ENCODE measurements at regions not wholly inside any gene's neighbourhood (a gene's known extent, or its start where the extent isn't known, plus 50 kb on each side); places are given as distances from the start of the nearest gene placed in this dataset.
"Not testable (repeated sequence)": the region's sequence is repeated elsewhere in the genome, so short reads cannot be mapped to it uniquely, and the experiment has no call there.

DNA sequence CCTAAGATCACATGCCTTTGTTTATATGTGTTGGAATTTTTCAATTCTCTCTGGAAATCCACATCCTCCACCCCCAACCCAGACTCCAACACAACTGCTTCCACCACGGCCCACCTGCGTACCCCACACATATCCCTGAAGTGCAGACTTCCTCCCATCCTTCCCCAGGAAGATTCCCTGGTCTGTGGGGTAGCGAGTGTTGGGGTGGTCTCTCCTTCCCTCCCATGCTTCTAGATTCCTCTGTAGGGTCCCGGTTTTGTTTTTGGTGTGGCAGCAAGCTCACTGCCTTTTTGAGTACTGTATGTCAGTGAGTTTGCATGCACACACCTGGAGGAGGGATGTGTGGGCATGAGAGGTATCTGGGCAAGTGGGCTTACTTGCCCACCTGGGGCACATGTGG is 127.6 kb downstream of the MRPL14 start:
- DNase-seq (ENCODE audit: low read depth in 3 of 3) = no peak

DNA sequence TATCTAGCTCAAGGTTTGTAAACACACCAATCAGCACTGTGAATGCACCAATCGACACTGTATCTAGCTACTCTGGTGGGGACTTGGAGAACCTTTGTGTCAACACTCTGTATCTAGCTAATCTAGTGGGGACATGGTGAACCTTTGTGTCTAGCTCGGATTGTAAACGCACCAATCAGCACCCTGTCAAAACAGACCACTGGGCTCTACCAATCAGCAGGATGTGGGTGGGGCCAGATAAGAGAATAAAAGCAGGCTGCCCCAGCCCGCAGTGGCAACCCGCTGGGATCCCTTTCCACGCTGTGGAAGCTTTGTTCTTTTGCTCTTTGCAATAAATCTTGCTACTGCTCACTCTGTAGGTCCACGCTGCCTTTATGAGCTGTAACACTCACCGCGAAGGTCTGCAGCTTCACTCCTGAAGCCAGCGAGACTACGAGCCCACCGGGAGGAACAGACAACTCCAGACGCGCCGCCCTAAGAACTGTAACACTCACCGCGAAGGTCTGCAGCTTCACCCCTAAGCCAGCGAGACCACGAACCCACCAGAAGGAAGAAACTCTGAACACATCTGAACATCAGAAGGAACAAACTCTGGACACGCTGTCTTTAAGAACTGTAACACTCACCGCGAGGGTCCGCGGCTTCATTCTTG is 128.5 kb downstream of the MRPL14 start:
- not testable (repeated sequence) for DNase-seq (ENCODE audit: low read depth in 3 of 3)

DNA sequence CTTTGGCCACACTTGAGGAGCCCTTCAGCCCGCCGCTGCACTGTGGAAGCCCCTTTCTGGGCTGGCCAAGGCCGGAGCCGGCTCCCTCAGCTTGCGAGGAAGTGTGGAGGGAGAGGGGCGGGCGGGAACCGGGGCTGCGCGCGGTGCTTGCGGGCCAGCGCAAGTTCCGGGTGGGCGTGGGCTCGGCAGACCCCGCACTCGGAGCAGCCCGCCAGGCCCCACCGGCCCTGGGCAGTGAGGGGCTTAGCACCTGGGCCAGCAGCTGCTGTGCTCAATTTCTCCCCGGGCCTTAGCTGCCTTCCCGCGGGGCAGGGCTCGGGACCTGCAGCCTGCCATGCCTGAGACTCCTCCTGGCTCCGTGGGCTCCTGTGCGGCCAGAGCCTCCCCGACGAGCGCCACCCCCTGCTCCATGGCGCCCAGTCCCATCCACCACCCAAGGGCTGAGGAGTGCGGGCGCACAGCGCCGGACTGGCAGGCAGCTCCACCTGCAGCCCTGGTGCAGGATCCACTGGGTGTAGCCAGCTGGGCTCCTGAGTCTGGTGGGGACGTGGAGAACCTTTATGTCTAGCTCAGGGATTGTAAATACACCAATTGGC is 129.2 kb downstream of the MRPL14 start:
- not testable (repeated sequence) for DNase-seq (ENCODE audit: low read depth in 3 of 3)

DNA sequence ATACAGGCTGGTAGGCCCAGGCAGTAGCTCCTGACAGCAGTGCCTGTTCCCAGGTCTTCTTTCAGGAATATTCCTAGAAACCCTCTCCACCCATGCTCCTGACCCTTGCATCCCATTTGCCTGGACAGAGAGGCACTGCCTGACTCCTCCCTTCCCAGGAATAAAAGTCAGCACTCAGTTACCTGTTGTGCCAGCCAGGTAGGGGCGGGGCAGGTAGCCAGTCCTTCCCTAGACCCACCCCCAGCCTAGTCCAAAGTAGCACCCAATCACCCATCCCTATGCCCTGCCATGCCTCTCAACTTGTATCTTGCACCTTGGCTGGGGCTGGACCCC is 129.9 kb downstream of the MRPL14 start:
- DNase-seq (ENCODE audit: low read depth in 3 of 3) = no peak

DNA sequence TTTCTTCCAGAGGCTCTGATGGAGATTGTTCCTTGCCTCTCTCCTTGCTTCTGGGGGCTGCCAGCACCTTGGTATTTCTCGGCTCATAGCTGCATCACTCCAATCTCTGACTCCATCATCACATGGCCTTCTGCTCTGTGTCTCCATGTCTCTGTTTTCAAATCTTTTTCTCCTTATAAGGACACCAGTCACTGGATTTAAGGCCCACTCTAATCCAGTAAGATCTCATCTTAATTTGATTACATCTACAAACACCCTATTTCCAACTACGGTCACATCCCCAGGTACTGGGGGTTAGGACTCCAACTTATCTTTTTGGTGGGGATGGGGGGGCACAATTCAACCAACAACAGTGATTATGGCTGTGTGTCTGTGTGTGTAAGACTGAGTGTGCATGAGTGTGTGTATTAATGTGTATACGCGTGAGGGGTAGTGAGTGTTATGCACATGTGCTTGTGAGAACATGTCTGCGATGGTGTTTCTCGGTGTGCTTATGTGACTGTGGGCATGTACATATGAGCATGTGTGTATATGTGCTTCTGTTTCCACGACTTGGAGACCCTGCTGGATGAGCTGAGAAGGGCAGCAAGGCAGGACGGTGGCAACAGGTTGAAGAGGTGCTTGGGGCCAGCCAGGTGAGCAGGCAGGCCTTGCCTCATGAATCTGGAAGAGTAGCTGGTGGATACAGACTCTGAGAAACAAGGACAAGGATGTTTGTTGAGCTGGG is 130.5 kb downstream of the MRPL14 start:
- no peak for DNase-seq (ENCODE audit: low read depth in 3 of 3)

DNA sequence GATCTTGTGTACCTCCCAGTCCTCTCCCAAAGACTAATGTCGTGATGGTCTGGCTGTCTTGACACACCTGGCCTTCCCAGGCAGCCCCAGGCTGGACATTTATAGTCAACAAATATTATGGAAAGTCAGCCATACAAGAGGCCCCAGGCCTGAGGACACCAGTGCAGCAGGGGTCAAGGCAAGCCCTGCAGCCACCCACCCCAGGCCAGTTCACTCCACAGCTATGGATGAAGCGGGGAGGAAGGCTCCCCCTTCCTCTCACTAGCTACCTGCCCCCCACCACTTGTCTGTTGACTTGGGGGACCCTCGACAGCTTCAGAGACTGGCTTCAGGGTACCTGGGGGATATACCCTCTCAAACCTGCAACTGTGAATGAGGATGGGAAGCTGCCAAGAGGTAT is 132.1 kb downstream of the MRPL14 start:
- DNase-seq (ENCODE audit: low read depth in 3 of 3) = no peak

DNA sequence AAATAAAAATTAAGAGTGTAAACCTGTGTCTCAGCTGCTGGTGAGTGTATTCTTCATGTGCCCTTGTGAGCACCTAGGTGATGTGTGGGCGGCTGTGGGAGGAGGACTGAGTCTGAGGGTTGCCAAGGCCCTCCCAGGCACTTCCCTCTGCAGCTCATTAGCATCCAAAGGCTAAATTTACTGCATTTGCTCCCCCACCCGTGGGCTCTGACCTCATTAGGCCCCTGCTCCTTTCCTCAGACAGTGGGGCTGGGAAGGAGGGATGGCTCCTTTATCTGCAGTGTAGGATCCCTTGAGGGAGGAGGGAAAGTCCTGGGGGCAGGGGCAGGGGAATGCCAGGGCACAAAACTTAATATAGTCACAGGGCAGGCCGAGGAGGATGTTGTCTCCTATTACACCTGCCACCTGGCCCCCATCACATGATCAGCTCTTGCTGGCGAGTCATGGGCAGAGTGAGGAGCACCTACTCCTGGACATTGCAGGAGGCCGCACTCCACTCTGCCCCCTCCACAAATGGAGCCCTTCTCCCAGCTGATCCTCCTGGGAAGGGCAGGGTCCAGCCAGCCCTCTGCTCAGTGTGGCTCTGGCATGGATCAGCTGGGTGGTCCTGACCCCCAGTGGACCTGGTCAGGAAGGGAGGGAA is 133.2 kb downstream of the MRPL14 start:
- DNase-seq (ENCODE audit: low read depth in 3 of 3) = no peak

DNA sequence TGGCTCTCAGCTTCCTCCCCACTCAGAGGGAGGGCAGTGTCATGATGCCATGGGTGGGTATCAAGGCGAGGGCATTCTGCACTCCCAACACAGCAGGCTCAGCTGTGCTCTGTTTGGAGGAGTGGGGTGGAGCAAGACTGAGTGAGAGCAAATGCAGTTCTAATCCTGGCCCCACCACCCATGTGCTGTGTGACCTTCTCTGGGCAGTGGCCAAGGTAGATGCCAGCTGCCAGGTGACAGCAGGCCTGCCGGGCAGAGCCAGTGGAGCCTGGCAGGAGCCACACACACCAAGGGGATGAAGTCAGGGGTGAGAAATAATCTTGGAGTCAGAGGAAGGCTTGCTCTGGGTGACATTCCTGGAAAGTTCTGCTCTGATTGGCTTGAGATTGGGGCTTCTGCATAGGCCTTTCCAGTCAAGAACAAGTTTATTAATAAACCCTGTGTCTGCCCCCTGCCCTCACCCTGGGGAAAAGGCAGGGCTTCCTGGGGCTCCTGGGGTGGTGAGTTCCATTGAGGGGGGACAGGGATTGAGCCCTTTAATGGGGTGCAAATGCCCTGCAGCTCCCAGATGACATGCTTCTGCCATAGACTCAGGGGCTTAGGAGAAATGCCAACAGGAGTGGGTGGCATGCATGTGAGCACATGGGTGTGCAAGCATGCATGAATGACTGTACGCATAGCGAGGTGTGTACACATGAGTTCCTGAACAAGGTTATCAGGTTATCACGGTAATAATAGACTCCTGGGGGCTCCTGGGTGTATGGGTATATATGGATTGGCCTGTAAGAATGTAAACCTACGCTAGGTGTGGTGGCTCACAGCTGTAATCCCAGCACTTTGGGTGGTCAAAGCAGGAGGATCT is 134.2 kb downstream of the MRPL14 start:
- DNase-seq (ENCODE audit: low read depth in 3 of 3) = no peak

DNA sequence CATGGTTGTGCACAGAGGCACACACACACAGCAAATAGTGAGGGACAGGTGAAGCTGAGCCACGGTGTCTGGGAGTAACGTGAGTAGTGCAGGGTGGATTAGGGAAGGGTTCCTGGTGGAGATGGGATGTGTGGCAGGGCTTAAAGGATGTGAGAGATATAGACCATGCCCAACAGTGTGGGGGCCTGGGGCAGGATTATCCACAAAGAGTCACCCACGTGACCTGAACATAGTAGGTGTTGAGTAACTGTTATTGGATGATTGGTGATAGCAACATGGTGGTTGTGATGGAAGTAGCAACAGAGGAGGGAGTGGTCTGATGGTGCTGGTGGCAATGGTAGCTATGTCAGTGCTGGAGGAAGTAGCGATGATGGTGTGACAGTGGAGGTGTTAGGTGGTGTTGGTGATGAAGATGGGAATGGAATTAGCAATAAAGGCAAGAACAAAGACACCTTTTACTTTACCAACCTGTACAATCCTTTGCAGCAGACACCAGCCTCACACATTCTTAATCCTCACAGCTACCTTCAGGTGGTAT is 135.1 kb downstream of the MRPL14 start:
- no peak for DNase-seq (ENCODE audit: low read depth in 3 of 3)

DNA sequence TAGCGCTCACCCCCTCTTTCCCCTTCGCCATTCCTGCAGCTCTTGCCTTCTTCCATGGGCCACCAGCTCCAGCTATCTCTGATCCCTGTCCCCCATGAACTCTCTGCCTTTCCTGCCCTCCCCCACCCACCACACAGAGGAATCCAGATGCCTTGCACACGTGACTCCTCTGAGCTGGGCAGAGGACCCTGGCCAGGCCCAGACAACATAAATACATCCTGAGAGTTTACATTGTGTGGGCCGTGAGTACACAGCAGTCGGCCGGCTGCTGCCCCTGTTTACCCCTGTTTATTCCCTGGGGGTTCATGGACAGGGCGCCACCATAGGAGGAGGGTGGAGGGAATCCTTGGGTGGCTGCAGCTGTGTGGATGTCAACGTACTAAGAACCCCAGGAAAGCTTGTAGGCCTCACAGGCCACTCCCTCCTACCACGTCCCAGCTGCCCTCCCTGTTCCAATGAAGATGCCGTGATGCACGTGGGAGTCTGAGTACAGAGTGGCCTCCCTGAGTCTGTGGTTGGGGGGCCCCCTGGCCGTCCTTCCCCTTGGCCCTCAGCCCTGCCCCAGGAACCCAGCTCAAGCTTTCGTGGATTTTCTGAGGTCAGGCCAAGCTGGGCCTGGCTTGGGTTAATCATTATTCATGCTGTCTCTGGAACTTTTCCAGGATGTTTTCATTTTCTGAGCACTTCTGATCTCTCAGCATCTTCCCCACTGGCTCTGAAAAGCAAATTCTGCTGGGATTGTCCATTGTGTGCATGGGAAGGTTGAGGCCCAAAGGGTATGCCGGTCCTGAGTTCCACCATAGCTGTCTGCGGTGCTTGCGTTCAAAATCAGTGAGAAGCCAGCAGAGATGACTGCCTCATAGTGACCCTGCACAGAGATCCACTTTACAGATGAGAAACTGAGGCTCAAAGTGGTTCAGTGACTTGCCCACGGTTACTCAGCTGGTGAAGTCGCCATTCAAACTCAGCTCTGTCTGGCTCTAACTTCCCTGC is 136.3 kb downstream of the MRPL14 start:
- DNase-seq (ENCODE audit: low read depth in 3 of 3) = no peak

DNA sequence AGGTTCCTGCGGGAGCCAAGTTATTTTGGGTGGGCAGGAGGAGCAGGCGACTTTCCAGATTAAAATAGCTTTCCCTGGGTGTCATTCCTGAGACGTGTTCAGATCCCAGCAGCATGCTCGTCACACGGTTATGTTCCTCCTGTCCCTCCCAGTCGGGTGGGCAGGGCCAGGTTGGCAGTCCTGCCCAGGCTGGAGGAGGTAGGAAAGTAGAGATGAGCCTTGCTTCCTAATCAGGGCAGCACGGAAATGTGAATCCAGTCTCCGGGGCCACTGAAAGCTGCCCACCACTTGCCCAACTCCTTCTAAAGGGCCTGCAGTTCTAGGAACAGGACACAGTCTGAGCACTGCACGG is 137.0 kb downstream of the MRPL14 start:
- no peak for DNase-seq (ENCODE audit: low read depth in 3 of 3)

DNA sequence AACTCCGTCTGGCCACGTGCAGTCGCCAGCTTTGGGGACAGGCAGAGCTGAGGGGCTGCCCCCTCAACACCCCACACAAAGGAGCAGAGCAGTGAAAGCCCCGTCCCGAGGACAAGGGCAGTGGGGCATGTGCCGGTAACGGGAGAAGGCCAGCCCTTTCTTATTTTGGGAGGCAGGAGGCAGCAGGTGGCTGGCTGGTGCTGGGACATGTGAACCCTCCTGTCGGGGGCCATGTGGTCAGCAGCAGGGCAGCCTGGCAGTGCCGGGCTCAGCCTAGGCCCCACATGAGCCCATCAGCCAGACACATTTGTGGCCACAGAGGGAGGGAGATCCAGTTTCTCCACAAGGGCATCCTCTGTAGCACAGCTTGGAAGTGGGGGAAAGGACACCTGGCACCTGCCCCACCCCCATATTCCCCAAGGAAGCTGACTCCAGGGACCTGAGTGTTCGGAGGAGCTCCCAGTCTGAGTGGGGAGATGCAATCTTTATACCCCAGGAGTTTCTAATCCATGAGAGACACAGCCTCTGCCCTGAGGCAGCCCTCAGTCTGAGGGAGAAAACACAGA is 137.6 kb downstream of the MRPL14 start:
- no peak for DNase-seq (ENCODE audit: low read depth in 3 of 3)

DNA sequence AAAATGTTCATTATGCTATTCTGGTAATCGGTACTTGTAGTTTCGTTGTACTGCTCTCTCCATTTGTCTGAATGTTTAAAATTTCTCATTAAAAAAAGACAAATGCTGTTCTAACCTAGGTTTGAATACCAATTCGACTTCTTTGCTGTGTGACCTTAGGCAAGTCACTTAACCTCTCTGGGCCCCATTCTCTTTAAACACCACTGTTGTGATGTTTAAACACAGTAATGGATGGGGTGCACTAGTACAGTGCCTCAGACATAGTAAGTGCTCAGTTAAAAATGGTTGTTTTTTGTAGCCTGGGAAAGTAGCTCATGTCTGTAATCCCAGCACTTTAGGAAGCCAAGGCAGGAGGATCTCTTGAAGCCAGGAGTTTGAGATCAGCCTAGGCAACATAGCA is 138.5 kb downstream of the MRPL14 start:
- DNase-seq (ENCODE audit: low read depth in 3 of 3) = no peak

DNA sequence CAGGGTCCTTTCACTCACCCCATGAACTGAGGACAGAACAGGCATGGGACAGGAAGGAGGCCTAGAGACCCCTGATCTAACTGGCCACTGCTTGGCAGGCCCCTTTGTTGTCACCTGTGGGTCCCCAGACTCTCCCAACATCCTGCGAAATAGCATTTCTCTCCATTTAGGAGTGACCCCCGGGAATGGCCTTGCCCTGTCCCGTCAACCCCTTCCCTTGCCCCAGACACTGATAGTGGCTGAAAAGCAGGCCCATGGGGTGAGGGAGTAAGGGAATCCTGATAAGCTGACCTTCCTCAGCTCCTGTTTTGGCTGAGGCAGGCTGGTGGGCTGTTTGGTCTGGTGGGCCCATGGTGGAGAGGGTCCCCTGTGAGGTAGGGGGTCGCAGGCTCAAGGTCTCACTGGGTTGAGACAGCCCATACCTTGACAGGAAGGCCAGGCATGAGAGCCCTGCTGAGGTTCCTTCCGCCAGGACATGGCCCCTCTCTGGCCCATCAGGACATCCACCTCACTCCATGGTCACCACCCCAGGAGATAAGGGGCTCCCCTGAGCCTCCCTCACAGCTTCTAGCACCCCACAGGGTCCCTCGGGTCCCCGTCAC is 139.3 kb downstream of the MRPL14 start:
- DNase-seq (ENCODE audit: low read depth in 3 of 3) = no peak

DNA sequence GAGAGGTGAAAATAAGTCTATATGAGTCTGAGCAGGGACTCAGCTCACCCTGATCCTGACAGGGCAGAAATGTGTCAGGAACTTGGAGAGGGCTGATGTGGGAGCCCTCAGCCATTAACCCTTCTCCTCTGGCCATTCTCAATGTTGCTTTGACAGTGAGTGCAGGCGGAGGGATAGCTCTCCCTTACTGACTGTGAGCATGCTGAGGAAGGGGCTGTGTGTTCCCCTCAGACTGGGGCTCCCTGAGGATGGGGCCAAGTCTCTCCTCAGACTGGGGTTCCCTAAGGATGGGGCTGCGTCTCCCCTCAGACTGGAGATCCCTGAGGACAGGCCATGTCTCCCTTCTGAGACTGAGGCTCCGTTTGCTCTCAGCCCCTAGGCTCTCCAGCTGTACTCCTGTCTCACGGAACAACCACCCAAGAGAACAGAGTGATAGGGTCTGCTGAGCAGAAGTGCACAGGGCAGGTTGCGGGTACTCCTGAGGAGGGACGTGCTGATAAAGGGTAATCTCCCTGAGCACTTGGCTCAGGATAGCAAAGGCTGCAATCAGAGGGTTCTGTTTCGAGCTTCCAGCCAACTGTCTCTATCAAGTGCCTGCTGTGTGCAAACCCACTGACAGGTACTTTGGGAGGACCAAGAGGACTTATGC is 141.0 kb downstream of the MRPL14 start:
- no peak for DNase-seq (ENCODE audit: low read depth in 3 of 3)

DNA sequence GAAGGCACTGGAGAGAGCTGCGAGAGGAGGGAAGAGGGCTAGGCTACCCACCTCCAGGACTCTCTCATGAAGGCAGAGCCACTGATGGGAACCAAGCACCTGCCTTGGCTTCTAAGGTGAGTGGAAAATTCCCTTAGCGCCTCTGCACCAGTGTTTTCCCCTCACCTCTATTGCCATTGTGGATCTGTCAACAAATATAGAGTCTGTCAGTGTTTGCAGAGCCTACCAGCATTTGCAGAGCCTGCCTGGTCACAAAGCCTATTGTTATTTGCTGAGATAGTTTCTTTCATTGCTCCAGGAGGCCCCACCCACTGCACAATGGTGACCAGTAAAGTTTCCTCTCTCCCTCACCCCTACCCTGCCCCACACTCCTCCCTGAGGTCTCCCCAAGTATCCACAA is 141.9 kb downstream of the MRPL14 start:
- no peak for DNase-seq (ENCODE audit: low read depth in 3 of 3)

DNA sequence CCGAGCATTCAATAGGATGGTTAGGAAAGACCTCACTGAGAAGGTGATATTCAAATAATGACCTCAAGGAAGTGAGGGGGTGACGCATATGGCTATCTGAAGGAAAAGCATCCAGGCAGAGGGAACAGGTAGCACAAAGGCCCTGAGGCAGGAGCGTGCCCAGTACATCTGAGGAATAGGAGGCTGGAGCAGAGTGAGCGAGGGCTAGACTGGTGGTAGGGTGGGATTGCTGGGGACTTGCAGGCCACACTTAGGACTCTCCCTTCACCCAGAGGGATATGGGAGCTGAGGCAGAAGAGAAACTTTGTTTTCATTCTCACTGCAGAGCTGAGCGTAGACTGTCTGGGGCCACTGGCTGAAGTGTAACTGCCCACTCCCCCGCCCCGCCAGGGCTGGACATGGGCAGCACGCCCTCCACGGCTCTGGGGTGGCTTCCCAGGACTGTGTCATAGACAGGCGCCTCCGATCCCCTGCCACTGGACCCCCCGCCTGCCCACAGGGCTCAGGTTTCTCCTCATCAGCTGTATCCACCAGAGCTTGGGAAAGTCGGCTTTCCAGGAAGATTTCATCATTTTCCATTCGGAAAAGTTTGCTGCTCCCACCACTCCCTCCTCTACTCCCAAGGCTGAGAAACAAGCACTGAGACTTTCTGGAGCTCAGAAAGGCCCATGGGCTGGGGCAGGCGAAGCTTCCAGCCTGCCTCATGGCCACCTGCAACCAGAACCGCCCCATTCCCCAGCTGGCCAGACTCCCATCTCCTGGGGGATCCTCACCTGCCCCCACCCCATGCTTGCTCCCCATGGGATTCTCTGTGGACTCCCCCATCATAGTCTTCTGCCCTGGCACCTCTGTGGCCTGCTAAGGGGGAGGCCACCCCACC is 142.6 kb downstream of the MRPL14 start:
- no peak for DNase-seq (ENCODE audit: low read depth in 3 of 3)

DNA sequence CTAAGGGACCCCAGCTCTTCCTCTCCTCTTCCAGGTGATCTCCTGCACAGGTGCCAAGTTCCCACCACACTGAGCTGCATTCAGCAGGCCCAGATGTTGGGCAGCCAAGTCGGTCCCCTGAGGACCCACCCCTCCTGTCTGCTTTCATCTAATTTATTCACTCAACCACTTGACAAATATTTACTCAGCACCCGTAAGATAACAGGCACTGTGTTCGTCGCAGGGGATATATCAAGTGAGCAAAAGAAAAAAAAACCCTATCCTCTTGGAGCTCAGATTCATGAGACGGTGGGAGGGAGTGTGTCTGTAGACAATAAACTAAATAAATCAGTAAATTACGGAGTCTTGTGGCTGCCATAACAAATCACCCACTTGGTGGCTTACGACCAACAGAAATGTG is 143.6 kb downstream of the MRPL14 start:
- DNase-seq (ENCODE audit: low read depth in 3 of 3) = no peak

Measured in stimulated activated CD4-positive, alpha-beta T cell treated with anti-CD3 and anti-CD28 coated beads, TNF-alpha, amount 100 ng/mL, for 48 hours (primary cell).